ENCODE measurements at regions not wholly inside any gene's neighbourhood (a gene's known extent, or its start where the extent isn't known, plus 50 kb on each side); places are given as distances from the start of the nearest gene placed in this dataset.

GRCh38 chr6:71126506-71126905 is 162.1 kb upstream of the OGFRL1 start:
- TF ChIP-seq CTCF (IDR thresholded peaks at IDR 0.05) = no peak
- TF ChIP-seq POLR2A (IDR thresholded peaks at IDR 0.05) = no peak

Data from body of pancreas (tissue), 4 donors.